Neural cell (in vitro differentiated cells): ENCODE measurements at regions not wholly inside any gene's neighbourhood (a gene's known extent, or its start where the extent isn't known, plus 50 kb on each side); places are given as distances from the start of the nearest gene placed in this dataset.

Source experiments
- H2AFZ ChIP-seq: fragments of 200-600, 300-800 bp; sonication (generic), shearing (Covaris generic); 2 replicates; pipeline ENCODE4 v1.6.0; 2014; ENCODE audit warnings: low read depth, mild to moderate bottlenecking, antibody characterized with exemption, low read length, moderate library complexity
- H3F3A ChIP-seq: fragments of 200-600 bp; shearing (Covaris generic); 2 replicates; pipeline ENCODE4 v1.6.1; 2016; ENCODE audit warnings: mild to moderate bottlenecking, moderate library complexity, mixed read lengths, antibody characterized with exemption, low read length; ENCODE audit not compliant: insufficient read depth, poor library complexity, severe bottlenecking
- H3K27ac ChIP-seq: fragments of 200-600, 300-800 bp; sonication (generic), shearing (Covaris generic); 2 replicates; pipeline ENCODE4 v1.5.1; 2014; ENCODE audit warnings: mild to moderate bottlenecking, low read length, moderate library complexity
- H3K27me3 ChIP-seq: fragments of 300-800, 200-600 bp; sonication (generic), shearing (Covaris generic); 2 replicates; pipeline ENCODE4 v1.6.0; 2014; ENCODE audit warnings: mild to moderate bottlenecking, low read depth, low read length, moderate library complexity; ENCODE audit not compliant: insufficient read depth
- H3K36me3 ChIP-seq: fragments of 300-800, 200-600 bp; sonication (generic), shearing (Covaris generic); 2 replicates; pipeline ENCODE4 v1.5.1; 2014; ENCODE audit warnings: mild to moderate bottlenecking, antibody characterized with exemption, low read length, moderate library complexity; ENCODE audit not compliant: insufficient read depth
- H3K4me2 ChIP-seq: fragments of 300-800, 200-600 bp; sonication (generic), shearing (Covaris generic); 2 replicates; pipeline ENCODE4 v1.6.0; 2014; ENCODE audit warnings: mild to moderate bottlenecking, low read length
- H3K4me3 ChIP-seq: fragments of 300-800, 200-600 bp; sonication (generic), shearing (Covaris generic); 2 replicates; pipeline ENCODE4 v1.5.1; 2014; ENCODE audit warnings: mild to moderate bottlenecking, low read length, moderate library complexity
- H3K79me2 ChIP-seq: fragments of 200-600 bp; shearing (Covaris generic); replicated peaks from 2 replicates; pipeline ENCODE4 v1.6.0; 2014; ENCODE audit warnings: mild to moderate bottlenecking, low read length, moderate library complexity; ENCODE audit not compliant: insufficient read depth
- H3K9ac ChIP-seq: fragments of 300-800, 200-600 bp; sonication (generic), shearing (Covaris generic); 2 replicates; pipeline ENCODE4 v1.6.1; 2016; ENCODE audit warnings: mild to moderate bottlenecking, low read length, mixed read lengths
- H3K9me2 ChIP-seq: fragments of 200-600 bp; shearing (Covaris generic); 2 replicates; pipeline ENCODE4 v1.6.1; 2016; ENCODE audit warnings: mild to moderate bottlenecking, low read length, mixed read lengths; ENCODE audit not compliant: insufficient read depth
- H3K9me3 ChIP-seq: fragments of 200-600, 300-800 bp; sonication (generic), shearing (Covaris generic); 2 replicates; pipeline ENCODE4 v1.6.1; 2016; ENCODE audit warnings: mild to moderate bottlenecking, mixed run types, low read length, moderate library complexity, mixed read lengths
- H4K20me1 ChIP-seq: fragments of 200-600 bp; shearing (Covaris generic); 2 replicates; pipeline ENCODE4 v1.6.1; 2016; ENCODE audit warnings: mild to moderate bottlenecking, mixed run types; ENCODE audit not compliant: insufficient read depth
- EP300 ChIP-seq: fragments of 450-650 bp; conservative IDR thresholded peaks from 2 replicates; pipeline ENCODE4 v1.6.1; 2014; ENCODE audit warnings: antibody characterized with exemption, mild to moderate bottlenecking, moderate library complexity; ENCODE audit not compliant: poor library complexity, severe bottlenecking
- EZH2 ChIP-seq: fragments of 200-600, 300-800 bp; shearing (Covaris generic), sonication (generic); IDR thresholded peaks from 2 replicates; pipeline ENCODE4 v1.6.1; 2014; ENCODE audit warnings: antibody characterized with exemption, low read length, borderline replicate concordance, mild to moderate bottlenecking; ENCODE audit not compliant: insufficient read depth, poor library complexity, severe bottlenecking
- MXI1 ChIP-seq: fragments of 450-650 bp; conservative IDR thresholded peaks from 2 replicates; pipeline ENCODE4 v1.6.1; 2014; ENCODE audit warnings: antibody characterized with exemption, mild to moderate bottlenecking; ENCODE audit not compliant: poor library complexity, severe bottlenecking
- POLR2AphosphoS5 ChIP-seq: IDR thresholded peaks from 2 replicates; pipeline ENCODE4 v1.6.1; 2012
- RAD21 ChIP-seq: fragments of 450-650 bp; conservative IDR thresholded peaks from 2 replicates; pipeline ENCODE4 v1.6.1; 2014; ENCODE audit warnings: antibody characterized with exemption, mild to moderate bottlenecking, moderate library complexity
- SMC3 ChIP-seq: fragments of 450-650 bp; conservative IDR thresholded peaks from 2 replicates; pipeline ENCODE4 v1.6.1; 2014; ENCODE audit warnings: antibody characterized with exemption, mild to moderate bottlenecking, moderate library complexity; ENCODE audit not compliant: poor library complexity
- TAF1 ChIP-seq: IDR thresholded peaks from 2 replicates; pipeline ENCODE4 v1.6.1; 2012; ENCODE audit warnings: low read depth
- TF ChIP-seq, protein P1 (sequence below): fragments of 450-650 bp; IDR thresholded peaks from 2 replicates; pipeline ENCODE4 v1.5.1; 2014; ENCODE audit warnings: antibody characterized with exemption, mild to moderate bottlenecking, moderate library complexity; ENCODE audit not compliant: poor library complexity, severe bottlenecking
- TF ChIP-seq, protein P2 (sequence below): IDR thresholded peaks from 2 replicates; pipeline ENCODE4 v1.6.1; 2012; ENCODE audit warnings: borderline replicate concordance

DNA sequence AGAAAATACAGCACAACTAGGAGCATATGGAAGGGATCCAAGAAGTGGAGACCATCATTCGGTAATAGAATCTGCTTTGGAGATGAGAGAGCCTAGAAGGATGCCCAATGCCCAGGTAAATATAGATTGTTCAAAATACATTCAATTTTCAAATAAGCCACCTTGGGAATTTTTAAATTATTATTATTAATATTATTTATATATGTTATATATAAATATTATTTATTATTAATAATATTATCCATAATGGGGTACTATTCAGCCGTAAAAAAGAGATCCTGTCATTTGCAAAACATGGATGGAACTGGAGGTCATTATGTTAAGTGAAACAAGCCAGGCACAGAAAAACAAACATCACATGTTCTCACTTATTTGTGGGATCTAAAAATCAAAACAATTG lies 127.8 kb upstream of the NDUFV2 start:
- no peaks in the 10 kb centered on the region for H3F3A ChIP-seq
- TF ChIP-seq MXI1, result no peak
- no peak for TF ChIP-seq RAD21
- no peak overlapping the region for H3K9ac ChIP-seq
- H3K27me3 ChIP-seq, result no peaks in the 10 kb centered on the region
- H3K27ac ChIP-seq, result no peak overlapping the region
- H3K79me2 ChIP-seq, result no peaks in the 10 kb centered on the region
- no peaks in the 10 kb centered on the region for H3K9me2 ChIP-seq
- no peak overlapping the region for H3K4me3 ChIP-seq
- no peaks in the 10 kb centered on the region for H4K20me1 ChIP-seq
- H3K36me3 ChIP-seq, result no peaks in the 10 kb centered on the region
- H2AFZ ChIP-seq, result no peak overlapping the region
- peaks cover 3% of the 10 kb centered on the region for H3K9me3 ChIP-seq
- no peak overlapping the region for H3K4me2 ChIP-seq

DNA sequence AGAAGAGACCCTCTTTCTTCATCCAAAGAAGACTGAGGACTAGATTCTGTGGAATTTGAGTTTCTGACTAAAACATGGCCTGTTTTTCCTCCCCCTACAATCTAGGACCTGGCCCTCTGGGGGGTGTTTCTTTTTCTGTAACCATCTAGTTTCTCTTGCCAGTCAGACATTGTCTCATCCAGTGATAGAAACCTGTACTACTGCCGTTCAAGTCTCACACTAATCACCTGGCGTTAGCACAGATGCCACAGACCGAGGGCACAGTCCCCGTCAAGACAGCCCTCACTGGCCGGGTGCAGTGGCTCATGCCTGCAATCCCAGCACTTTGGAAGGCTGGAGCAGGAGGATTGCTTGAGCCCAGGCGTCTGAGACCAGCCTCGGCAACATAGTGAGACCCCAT lies 126.9 kb upstream of the NDUFV2 start:
- no peak overlapping the region for H2AFZ ChIP-seq
- H3K9me3 ChIP-seq, result peaks cover 3% of the 10 kb centered on the region

More for the DNA sequence above, 126.9 kb upstream of the NDUFV2 start:
- H3K79me2 ChIP-seq, result no peaks in the 10 kb centered on the region
- H3K27me3 ChIP-seq, result no peaks in the 10 kb centered on the region
- no peak overlapping the region for H3K27ac ChIP-seq
- H3F3A ChIP-seq, result no peaks in the 10 kb centered on the region
- TF ChIP-seq MXI1, result no peak
- TF ChIP-seq RAD21, result no peak
- TF ChIP-seq EZH2, result no peak
- no peak for TF ChIP-seq SMC3
- no peak for TF ChIP-seq EP300
- TF ChIP-seq TAF1, result no peak
- TF ChIP-seq, protein P1, sequence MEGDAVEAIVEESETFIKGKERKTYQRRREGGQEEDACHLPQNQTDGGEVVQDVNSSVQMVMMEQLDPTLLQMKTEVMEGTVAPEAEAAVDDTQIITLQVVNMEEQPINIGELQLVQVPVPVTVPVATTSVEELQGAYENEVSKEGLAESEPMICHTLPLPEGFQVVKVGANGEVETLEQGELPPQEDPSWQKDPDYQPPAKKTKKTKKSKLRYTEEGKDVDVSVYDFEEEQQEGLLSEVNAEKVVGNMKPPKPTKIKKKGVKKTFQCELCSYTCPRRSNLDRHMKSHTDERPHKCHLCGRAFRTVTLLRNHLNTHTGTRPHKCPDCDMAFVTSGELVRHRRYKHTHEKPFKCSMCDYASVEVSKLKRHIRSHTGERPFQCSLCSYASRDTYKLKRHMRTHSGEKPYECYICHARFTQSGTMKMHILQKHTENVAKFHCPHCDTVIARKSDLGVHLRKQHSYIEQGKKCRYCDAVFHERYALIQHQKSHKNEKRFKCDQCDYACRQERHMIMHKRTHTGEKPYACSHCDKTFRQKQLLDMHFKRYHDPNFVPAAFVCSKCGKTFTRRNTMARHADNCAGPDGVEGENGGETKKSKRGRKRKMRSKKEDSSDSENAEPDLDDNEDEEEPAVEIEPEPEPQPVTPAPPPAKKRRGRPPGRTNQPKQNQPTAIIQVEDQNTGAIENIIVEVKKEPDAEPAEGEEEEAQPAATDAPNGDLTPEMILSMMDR, result no peak
- TF ChIP-seq POLR2AphosphoS5, result no peak
- TF ChIP-seq, protein P2, sequence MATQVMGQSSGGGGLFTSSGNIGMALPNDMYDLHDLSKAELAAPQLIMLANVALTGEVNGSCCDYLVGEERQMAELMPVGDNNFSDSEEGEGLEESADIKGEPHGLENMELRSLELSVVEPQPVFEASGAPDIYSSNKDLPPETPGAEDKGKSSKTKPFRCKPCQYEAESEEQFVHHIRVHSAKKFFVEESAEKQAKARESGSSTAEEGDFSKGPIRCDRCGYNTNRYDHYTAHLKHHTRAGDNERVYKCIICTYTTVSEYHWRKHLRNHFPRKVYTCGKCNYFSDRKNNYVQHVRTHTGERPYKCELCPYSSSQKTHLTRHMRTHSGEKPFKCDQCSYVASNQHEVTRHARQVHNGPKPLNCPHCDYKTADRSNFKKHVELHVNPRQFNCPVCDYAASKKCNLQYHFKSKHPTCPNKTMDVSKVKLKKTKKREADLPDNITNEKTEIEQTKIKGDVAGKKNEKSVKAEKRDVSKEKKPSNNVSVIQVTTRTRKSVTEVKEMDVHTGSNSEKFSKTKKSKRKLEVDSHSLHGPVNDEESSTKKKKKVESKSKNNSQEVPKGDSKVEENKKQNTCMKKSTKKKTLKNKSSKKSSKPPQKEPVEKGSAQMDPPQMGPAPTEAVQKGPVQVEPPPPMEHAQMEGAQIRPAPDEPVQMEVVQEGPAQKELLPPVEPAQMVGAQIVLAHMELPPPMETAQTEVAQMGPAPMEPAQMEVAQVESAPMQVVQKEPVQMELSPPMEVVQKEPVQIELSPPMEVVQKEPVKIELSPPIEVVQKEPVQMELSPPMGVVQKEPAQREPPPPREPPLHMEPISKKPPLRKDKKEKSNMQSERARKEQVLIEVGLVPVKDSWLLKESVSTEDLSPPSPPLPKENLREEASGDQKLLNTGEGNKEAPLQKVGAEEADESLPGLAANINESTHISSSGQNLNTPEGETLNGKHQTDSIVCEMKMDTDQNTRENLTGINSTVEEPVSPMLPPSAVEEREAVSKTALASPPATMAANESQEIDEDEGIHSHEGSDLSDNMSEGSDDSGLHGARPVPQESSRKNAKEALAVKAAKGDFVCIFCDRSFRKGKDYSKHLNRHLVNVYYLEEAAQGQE, result no peak
- H3K9ac ChIP-seq, result no peak overlapping the region
- no peak overlapping the region for H3K4me3 ChIP-seq
- H4K20me1 ChIP-seq, result no peaks in the 10 kb centered on the region
- no peaks in the 10 kb centered on the region for H3K9me2 ChIP-seq
- no peaks in the 10 kb centered on the region for H3K36me3 ChIP-seq
- no peak overlapping the region for H3K4me2 ChIP-seq
